Endothelial cell (in vitro differentiated cells): ENCODE measurements at regions not wholly inside any gene's neighbourhood (a gene's known extent, or its start where the extent isn't known, plus 50 kb on each side); places are given as distances from the start of the nearest gene placed in this dataset.

Experiments
- DNase-seq: peaks from one replicate; pipeline ENCODE4 v3.0.0; 2021; ENCODE audit warnings: low spot score
- H3K27ac Mint-ChIP-seq: one replicate; pipeline ENCODE4 v1.8.0; 2021; ENCODE audit warnings: mixed read lengths, inconsistent platforms; ENCODE audit not compliant: unreplicated experiment
- H3K27me3 Mint-ChIP-seq: one replicate; pipeline ENCODE4 v1.8.0; 2021; ENCODE audit warnings: mild to moderate bottlenecking, moderate library complexity, mixed read lengths, inconsistent platforms; ENCODE audit not compliant: unreplicated experiment
- H3K36me3 Mint-ChIP-seq: one replicate; pipeline ENCODE4 v1.8.0; 2021; ENCODE audit warnings: mild to moderate bottlenecking, low read depth, mixed read lengths, inconsistent platforms; ENCODE audit not compliant: unreplicated experiment
- H3K4me1 Mint-ChIP-seq: one replicate; pipeline ENCODE4 v1.8.0; 2021; ENCODE audit warnings: mild to moderate bottlenecking, mixed read lengths, inconsistent platforms; ENCODE audit not compliant: unreplicated experiment
- H3K4me3 Mint-ChIP-seq: one replicate; pipeline ENCODE4 v1.8.0; 2021; ENCODE audit warnings: mild to moderate bottlenecking, mixed read lengths, inconsistent platforms; ENCODE audit not compliant: unreplicated experiment
- H3K9me3 Mint-ChIP-seq: one replicate; pipeline ENCODE4 v1.8.0; 2021; ENCODE audit warnings: mixed read lengths, inconsistent platforms; ENCODE audit not compliant: unreplicated experiment
- TF ChIP-seq, protein P1 (sequence below): fragments of 200-600 bp; sonication (generic); IDR thresholded peaks from one replicate; pipeline ENCODE4 v1.5.0; 2021; ENCODE audit warnings: antibody characterized with exemption; ENCODE audit not compliant: unreplicated experiment

DNA sequence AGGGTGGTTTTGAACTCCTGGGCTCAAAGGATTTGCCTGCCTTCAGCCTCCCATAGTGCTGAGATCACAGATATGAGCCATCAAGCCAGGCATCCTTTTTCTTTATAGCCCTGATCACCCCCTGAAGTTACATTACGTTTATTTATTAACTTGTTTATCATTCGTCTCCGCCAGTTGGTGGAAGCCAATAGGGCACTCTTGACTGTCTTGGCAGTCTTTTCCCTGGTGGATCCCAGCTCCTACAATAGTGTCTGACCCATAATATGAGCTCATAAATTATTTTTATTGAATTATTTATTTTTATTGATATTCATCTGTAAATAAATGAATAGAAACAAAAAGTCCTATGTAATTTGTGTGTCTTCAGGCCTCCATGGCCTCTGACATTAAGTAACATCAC lies 484.3 kb upstream of the FAT1 start:
- no peak overlapping the region for H3K4me3 Mint-ChIP-seq
- H3K4me1 Mint-ChIP-seq: no peaks in the 10 kb centered on the region
- DNase-seq: no peak
- H3K36me3 Mint-ChIP-seq: no peaks in the 10 kb centered on the region
- H3K9me3 Mint-ChIP-seq: no peaks in the 10 kb centered on the region
- TF ChIP-seq, protein P1, sequence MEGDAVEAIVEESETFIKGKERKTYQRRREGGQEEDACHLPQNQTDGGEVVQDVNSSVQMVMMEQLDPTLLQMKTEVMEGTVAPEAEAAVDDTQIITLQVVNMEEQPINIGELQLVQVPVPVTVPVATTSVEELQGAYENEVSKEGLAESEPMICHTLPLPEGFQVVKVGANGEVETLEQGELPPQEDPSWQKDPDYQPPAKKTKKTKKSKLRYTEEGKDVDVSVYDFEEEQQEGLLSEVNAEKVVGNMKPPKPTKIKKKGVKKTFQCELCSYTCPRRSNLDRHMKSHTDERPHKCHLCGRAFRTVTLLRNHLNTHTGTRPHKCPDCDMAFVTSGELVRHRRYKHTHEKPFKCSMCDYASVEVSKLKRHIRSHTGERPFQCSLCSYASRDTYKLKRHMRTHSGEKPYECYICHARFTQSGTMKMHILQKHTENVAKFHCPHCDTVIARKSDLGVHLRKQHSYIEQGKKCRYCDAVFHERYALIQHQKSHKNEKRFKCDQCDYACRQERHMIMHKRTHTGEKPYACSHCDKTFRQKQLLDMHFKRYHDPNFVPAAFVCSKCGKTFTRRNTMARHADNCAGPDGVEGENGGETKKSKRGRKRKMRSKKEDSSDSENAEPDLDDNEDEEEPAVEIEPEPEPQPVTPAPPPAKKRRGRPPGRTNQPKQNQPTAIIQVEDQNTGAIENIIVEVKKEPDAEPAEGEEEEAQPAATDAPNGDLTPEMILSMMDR: no peak
- H3K27ac Mint-ChIP-seq: no peak overlapping the region
- H3K27me3 Mint-ChIP-seq: peaks cover 2% of the 10 kb centered on the region

DNA sequence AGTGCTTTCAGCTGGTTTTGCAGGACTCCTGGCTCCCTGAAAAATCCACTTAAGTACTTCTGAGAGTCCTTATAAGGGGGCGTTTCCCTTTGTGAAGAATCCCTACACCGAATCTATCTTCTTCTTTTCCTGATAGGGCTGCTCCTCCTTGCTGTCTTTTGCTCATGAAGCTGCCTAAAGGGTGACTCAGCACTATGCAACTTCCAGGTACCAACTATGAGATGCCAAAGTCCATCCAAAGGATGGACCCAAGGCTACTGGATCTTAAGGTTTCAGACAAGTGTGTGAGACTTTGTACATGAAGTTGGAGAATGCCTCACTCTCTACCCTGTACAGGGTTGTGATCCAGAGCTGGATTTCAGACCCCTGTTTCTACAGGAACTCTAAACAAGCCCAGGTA lies 485.0 kb upstream of the FAT1 start:
- Mint-ChIP-seq H3K36me3 (no peaks in the 10 kb centered on the region), H3K4me3 (no peak overlapping the region), H3K27me3 (peaks cover 2% of the 10 kb centered on the region), H3K27ac (no peak overlapping the region), H3K9me3 (no peaks in the 10 kb centered on the region), H3K4me1 (no peaks in the 10 kb centered on the region)
- TF ChIP-seq, protein P1: no peak
- no peak for DNase-seq

DNA sequence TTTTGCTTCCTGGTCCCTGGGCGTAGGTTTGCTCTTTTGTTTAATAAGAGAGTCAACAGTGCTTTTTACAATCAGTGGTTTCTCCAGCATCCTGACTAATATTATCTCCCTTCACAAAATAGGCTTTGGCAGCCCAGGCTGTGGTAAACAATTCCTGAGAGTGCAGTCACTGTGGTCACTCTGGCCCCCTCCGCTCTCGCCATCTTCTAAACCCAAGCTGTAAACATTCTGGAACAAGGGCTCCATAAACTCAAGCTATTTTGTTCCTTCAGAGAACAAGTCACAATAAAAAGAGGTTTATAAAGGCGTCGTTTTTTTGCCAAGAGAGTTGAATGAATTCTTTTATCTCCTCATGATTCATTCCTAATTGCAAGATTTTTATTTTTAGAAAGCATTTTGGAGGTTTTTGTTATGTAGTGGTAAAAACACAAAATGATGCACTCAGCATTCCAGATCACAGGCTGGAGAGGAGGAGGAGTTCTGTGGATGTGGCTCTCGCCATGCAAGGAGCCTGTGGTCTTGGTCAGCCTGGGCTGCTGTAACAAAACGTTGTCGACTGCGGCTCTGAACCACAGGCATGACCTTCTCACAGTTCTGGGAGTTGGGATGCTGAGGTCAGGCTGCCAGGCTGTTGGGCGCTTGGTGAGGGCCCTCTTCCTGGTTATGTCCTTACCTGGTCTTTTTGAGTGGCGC lies 486.4 kb upstream of the FAT1 start:
- no peaks in the 10 kb centered on the region for H3K9me3 Mint-ChIP-seq
- TF ChIP-seq, protein P1: no peak
- no peak for DNase-seq
- no peaks in the 10 kb centered on the region for H3K4me1 Mint-ChIP-seq
- H3K27ac Mint-ChIP-seq: no peak overlapping the region
- no peaks in the 10 kb centered on the region for H3K36me3 Mint-ChIP-seq
- peaks cover 2% of the 10 kb centered on the region for H3K27me3 Mint-ChIP-seq
- no peak overlapping the region for H3K4me3 Mint-ChIP-seq

DNA sequence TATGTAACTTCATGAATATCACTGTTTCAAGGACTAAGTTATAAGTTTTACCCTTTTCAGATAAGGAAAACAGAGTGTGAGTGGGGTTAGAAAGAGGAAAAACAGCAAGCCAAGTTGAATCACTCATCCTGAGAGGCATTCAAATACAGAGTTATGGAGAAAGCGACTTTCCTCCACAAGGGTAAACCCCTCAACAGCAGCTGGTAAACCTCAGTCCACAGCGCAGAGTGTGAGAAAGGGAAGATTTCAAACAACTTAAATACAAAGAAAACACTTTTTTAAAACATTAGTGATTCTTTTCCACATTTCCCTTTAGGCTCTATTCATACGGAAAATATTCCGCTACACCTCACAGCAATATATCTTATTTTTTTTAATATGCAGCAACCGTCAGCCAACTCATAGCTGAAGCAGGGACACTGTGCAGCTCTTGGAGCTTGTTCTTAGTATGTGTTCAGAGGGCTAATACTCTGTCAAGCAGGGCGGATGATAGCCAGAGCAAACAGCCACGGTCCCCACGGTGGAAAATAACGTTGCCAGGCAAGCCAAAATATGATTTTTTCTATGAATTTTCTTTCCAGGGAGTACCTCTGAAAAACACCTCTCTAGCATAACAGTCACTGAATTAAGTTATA lies 488.9 kb upstream of the FAT1 start:
- Mint-ChIP-seq H3K36me3 (no peaks in the 10 kb centered on the region), H3K27me3 (peaks cover 6% of the 10 kb centered on the region), H3K4me3 (no peak overlapping the region), H3K4me1 (no peaks in the 10 kb centered on the region), H3K9me3 (no peaks in the 10 kb centered on the region), H3K27ac (no peak overlapping the region)
- DNase-seq: no peak
- TF ChIP-seq, protein P1: no peak

DNA sequence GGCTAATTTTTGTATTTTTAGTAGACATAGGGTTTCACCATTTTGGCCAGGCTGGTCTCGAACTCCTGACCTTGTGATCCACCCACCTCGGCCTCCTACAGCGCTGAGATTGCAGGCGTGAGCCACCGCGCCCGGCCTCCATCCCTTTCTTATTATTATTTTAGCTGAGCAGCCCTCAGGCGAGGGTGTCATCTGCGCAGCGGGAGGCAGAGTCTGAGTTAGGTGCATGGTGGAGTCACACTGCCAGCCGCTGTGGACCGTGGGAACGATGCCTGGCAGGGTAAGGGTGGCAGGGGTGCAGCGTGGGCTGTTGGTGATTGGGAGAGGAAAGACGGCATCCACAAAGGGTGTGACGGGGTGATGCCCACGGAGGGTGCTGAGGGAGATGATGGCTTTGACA lies 491.8 kb upstream of the FAT1 start:
- no peaks in the 10 kb centered on the region for H3K4me1 Mint-ChIP-seq
- H3K4me3 Mint-ChIP-seq: no peak overlapping the region
- H3K9me3 Mint-ChIP-seq: no peaks in the 10 kb centered on the region
- no peak overlapping the region for H3K27ac Mint-ChIP-seq
- TF ChIP-seq, protein P1: no peak
- H3K27me3 Mint-ChIP-seq: peaks cover 6% of the 10 kb centered on the region
- no peaks in the 10 kb centered on the region for H3K36me3 Mint-ChIP-seq
- DNase-seq: no peak
